GM12878 (cell line): ENCODE measurements at regions not wholly inside any gene's neighbourhood (a gene's known extent, or its start where the extent isn't known, plus 50 kb on each side); places are given as distances from the start of the nearest gene placed in this dataset.

Experiments used
- ATAC-seq: fragments of 200-7000 bp; cut with Tn5 transposase; 3 replicates; pipeline ENCODE4 v1.9.1; 2020; ENCODE audit warnings: mild to moderate bottlenecking, moderate library complexity
- BruUV-seq: library from RNA; stranded (reverse); fragments of 400-500 nt; replicated peaks from 2 replicates; lab custom pipeline; 2021; lab: Mats Ljungman, UMichigan
- CTCF ChIA-PET: fragments of 300-600 bp; sonication (Branson Sonifier 250); formaldehyde crosslinking; extraction: SDS; loops from one replicate; lab custom pipeline; 2021; ENCODE audit warnings: inconsistent platforms; lab: Yijun Ruan, JAX
- POLR2A ChIA-PET: fragments of 350-600 bp; formaldehyde crosslinking; extraction: SDS; loops from one replicate; lab custom pipeline; 2021; ENCODE audit warnings: inconsistent platforms; lab: Charles Lee
- RAD21 ChIA-PET: fragments of 300-600 bp; sonication (Branson Sonifier 250); formaldehyde crosslinking; loops from one replicate; lab custom pipeline; 2023; ENCODE audit warnings: antibody characterized with exemption; ENCODE audit not compliant: unreplicated experiment; lab: Charles Lee
- SMC1A ChIA-PET: fragments of 300-600 bp; sonication (Branson Sonifier 250); formaldehyde crosslinking; loops from one replicate; lab custom pipeline; 2023; ENCODE audit not compliant: unreplicated experiment, uncharacterized antibody; lab: Charles Lee
- DNase-seq: peaks from one replicate; pipeline ENCODE4 v3.0.0-alpha.2; 2011; ENCODE audit warnings: low read depth, low spot score
- FAIRE-seq: peaks from 3 replicates; lab custom pipeline; 2011; peaks lifted over from hg19 to GRCh38; lab: Jason Lieb, UNC
- H2AFZ ChIP-seq: 2 replicates; pipeline ENCODE4 v1.6.0; 2011; ENCODE audit warnings: low read depth, low read length, control low read depth; ENCODE audit not compliant: control insufficient read depth
- H3K27ac ChIP-seq: 2 replicates; pipeline ENCODE4 v1.5.1; 2011; ENCODE audit warnings: control low read depth; ENCODE audit not compliant: control insufficient read depth, insufficient read depth
- H3K27me3 ChIP-seq, 2 experiments: replicated peaks in 1 of 2; 2 replicates each; pipeline versions ENCODE4 v1.6.0 to v1.6.1; 2011; ENCODE audit warnings: low read length in 1 of 2; ENCODE audit not compliant: control insufficient read depth in 2 of 2, insufficient read depth in 2 of 2
- H3K36me3 ChIP-seq, 2 experiments: 2 replicates each; pipeline ENCODE4 v1.5.1; 2011; ENCODE audit warnings: low read length in 1 of 2; ENCODE audit not compliant: control insufficient read depth in 2 of 2, insufficient read depth in 2 of 2
- H3K4me1 ChIP-seq: 2 replicates; pipeline ENCODE4 v1.6.1; 2011; ENCODE audit warnings: mild to moderate bottlenecking, low read length, moderate library complexity, mixed read lengths; ENCODE audit not compliant: control insufficient read depth, insufficient read depth
- H3K4me2 ChIP-seq: 2 replicates; pipeline ENCODE4 v1.6.0; 2011; ENCODE audit warnings: control low read depth; ENCODE audit not compliant: control insufficient read depth, insufficient read depth
- H3K4me3 ChIP-seq: fragments of 200-600 bp; sonication (generic); 2 replicates; pipeline ENCODE4 v1.5.1; 2016
- H3K79me2 ChIP-seq: 2 replicates; pipeline ENCODE4 v1.6.0; 2011; ENCODE audit warnings: low read length; ENCODE audit not compliant: control insufficient read depth, insufficient read depth
- H3K9ac ChIP-seq: 2 replicates; pipeline ENCODE4 v1.8.0; 2011; ENCODE audit warnings: low read length, control low read depth, mixed read lengths; ENCODE audit not compliant: control insufficient read depth, insufficient read depth
- H3K9me3 ChIP-seq: replicated peaks from 3 replicates; pipeline ENCODE4 v1.5.1; 2011; ENCODE audit warnings: mild to moderate bottlenecking, low read length; ENCODE audit not compliant: control insufficient read depth, insufficient read depth
- H4K20me1 ChIP-seq: 2 replicates; pipeline ENCODE4 v1.6.0; 2011; ENCODE audit not compliant: control insufficient read depth, insufficient read depth
- BRCA1 ChIP-seq: IDR thresholded peaks from 2 replicates; pipeline ENCODE4 v1.6.1; 2011; ENCODE audit warnings: low read depth, low read length, improper control_type of control experiment
- GABPA ChIP-seq: IDR thresholded peaks from 2 replicates; pipeline ENCODE4 v1.6.1; 2014; ENCODE audit warnings: antibody characterized with exemption, low read depth, mild to moderate bottlenecking, inconsistent platforms
- HDGF ChIP-seq: fragments of 450-650 bp; IDR thresholded peaks from 2 replicates; pipeline ENCODE4 v1.6.1; 2016; ENCODE audit warnings: antibody characterized with exemption
- KLF5 ChIP-seq: fragments of 450-650 bp; IDR thresholded peaks from 2 replicates; pipeline ENCODE4 v1.6.1; 2014; ENCODE audit warnings: mild to moderate bottlenecking; ENCODE audit not compliant: partially characterized antibody
- MAX ChIP-seq: IDR thresholded peaks from 2 replicates; pipeline ENCODE4 v1.6.1; 2012; ENCODE audit warnings: low read depth, low read length, improper control_type of control experiment
- NKRF ChIP-seq: fragments of 450-650 bp; conservative IDR thresholded peaks from 2 replicates; pipeline ENCODE4 v1.6.1; 2017; ENCODE audit warnings: mild to moderate bottlenecking, moderate library complexity
- PML ChIP-seq: IDR thresholded peaks from 2 replicates; pipeline ENCODE4 v1.6.1; 2012; ENCODE audit warnings: low read length, inconsistent platforms
- POU2F2 ChIP-seq: IDR thresholded peaks from 3 replicates; pipeline ENCODE4 v1.6.1; 2011; ENCODE audit warnings: low read depth, mild to moderate bottlenecking, low read length, borderline replicate concordance
- REST ChIP-seq: IDR thresholded peaks from 2 replicates; pipeline ENCODE4 v1.6.1; 2012; ENCODE audit warnings: mild to moderate bottlenecking, low read depth, low read length
- RUNX3 ChIP-seq: IDR thresholded peaks from 2 replicates; pipeline ENCODE4 v1.6.1; 2012; ENCODE audit warnings: low read length, inconsistent platforms
- SREBF2 ChIP-seq: IDR thresholded peaks from 2 replicates; pipeline ENCODE4 v1.6.1; 2012; ENCODE audit warnings: mild to moderate bottlenecking, low read length
- STAT1 ChIP-seq: fragments of 450-650 bp; conservative IDR thresholded peaks from 2 replicates; pipeline ENCODE4 v1.6.1; 2014; ENCODE audit warnings: antibody characterized with exemption, mild to moderate bottlenecking
- SUPT20H ChIP-seq: IDR thresholded peaks from 2 replicates; pipeline ENCODE4 v1.6.1; 2011; ENCODE audit warnings: low read depth, mild to moderate bottlenecking, low read length, moderate library complexity, borderline replicate concordance; ENCODE audit not compliant: control insufficient read depth
- TCF12 ChIP-seq: IDR thresholded peaks from 2 replicates; pipeline ENCODE4 v1.6.1; 2011; ENCODE audit warnings: low read depth, mild to moderate bottlenecking, low read length
- ZSCAN29 ChIP-seq: fragments of 450-650 bp; IDR thresholded peaks from 2 replicates; pipeline ENCODE4 v1.6.1; 2017; ENCODE audit warnings: mild to moderate bottlenecking, moderate library complexity
- WGBS: methylation state at CpG from one replicate; pipeline ENCODE4 v1.1.6; 2016; ENCODE audit warnings: low lambda C conversion rate; ENCODE audit not compliant: insufficient replicate concordance, insufficient coverage; ENCODE audit errors: missing lambda C conversion rate; 5-methylcytosine and 5-hydroxymethylcytosine counted together
- in situ Hi-C: fragments of 300-500 bp; cut with MboI; formaldehyde crosslinking; loops from 9 replicates; pipeline ENCODE4 v1.14.3; 2018; ENCODE audit warnings: mixed read lengths
- intact Hi-C: fragments of 100-400 bp; cut with micrococcal nuclease; formaldehyde crosslinking; loops from one replicate; pipeline ENCODE4 v1.14.2; 2022; ENCODE audit not compliant: unreplicated experiment
- TF ChIP-seq, protein P1 (sequence below): IDR thresholded peaks from 2 replicates; pipeline ENCODE4 v1.6.1; 2011; ENCODE audit warnings: borderline replicate concordance, low read depth, mild to moderate bottlenecking, moderate library complexity, low read length; ENCODE audit not compliant: insufficient read depth, poor library complexity, severe bottlenecking
- TF ChIP-seq, protein P2 (sequence below): fragments of 450-650 bp; IDR thresholded peaks from 2 replicates; pipeline ENCODE4 v1.6.1; 2014; ENCODE audit warnings: mild to moderate bottlenecking

- intact Hi-C loops (no loop called here), in situ Hi-C loops (no loop called here)
- Histone ChIP-seq H3K27me3 (no peaks in the 10 kb centered on the region), H3K4me2 (no peak overlapping the region), H3K36me3 (no peaks in the 10 kb centered on the region), H3K27ac (no peak overlapping the region), H2AFZ (no peak overlapping the region), H3K79me2 (no peaks in the 10 kb centered on the region), H3K4me1 (no peaks in the 10 kb centered on the region), H3K4me3 (no peak overlapping the region), H3K9ac (no peak overlapping the region), H3K9me3 (no peaks in the 10 kb centered on the region), H4K20me1 (no peaks in the 10 kb centered on the region)
- FAIRE-seq, result no peak
- SMC1A ChIA-PET, result interaction anchor here (0.8 to 1.2 kb wide), 2 partner anchors 13 to 17 kb away, joined by 3 read pairs; no protein-coding TSS in a partner anchor
- no peak for ATAC-seq
- no peak for DNase-seq
- CTCF ChIA-PET, result interaction anchor here (0.7 kb wide), 1 partner anchor 252 kb away, joined by 3 read pairs; no protein-coding TSS in a partner anchor
- POLR2A ChIA-PET, result interaction anchor here (0.5 kb wide), 1 partner anchor 951 kb away, joined by 9 read pairs; no protein-coding TSS in a partner anchor
- RAD21 ChIA-PET, result no interaction called here
- no peak for TF ChIP-seq GABPA
- TF ChIP-seq BRCA1, result no peak
- no peak for TF ChIP-seq ZSCAN29
- no peak for TF ChIP-seq POU2F2
- TF ChIP-seq STAT1, result no peak
- TF ChIP-seq TCF12, result no peak
- TF ChIP-seq PML, result no peak
- TF ChIP-seq HDGF, result no peak
- no peak for TF ChIP-seq SREBF2
- no peak for TF ChIP-seq REST
- TF ChIP-seq, protein P1, sequence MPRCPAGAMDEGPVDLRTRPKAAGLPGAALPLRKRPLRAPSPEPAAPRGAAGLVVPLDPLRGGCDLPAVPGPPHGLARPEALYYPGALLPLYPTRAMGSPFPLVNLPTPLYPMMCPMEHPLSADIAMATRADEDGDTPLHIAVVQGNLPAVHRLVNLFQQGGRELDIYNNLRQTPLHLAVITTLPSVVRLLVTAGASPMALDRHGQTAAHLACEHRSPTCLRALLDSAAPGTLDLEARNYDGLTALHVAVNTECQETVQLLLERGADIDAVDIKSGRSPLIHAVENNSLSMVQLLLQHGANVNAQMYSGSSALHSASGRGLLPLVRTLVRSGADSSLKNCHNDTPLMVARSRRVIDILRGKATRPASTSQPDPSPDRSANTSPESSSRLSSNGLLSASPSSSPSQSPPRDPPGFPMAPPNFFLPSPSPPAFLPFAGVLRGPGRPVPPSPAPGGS, result no peak
- TF ChIP-seq RUNX3, result no peak
- TF ChIP-seq SUPT20H, result no peak
- TF ChIP-seq NKRF, result no peak
- no peak for TF ChIP-seq KLF5
- TF ChIP-seq, protein P2, sequence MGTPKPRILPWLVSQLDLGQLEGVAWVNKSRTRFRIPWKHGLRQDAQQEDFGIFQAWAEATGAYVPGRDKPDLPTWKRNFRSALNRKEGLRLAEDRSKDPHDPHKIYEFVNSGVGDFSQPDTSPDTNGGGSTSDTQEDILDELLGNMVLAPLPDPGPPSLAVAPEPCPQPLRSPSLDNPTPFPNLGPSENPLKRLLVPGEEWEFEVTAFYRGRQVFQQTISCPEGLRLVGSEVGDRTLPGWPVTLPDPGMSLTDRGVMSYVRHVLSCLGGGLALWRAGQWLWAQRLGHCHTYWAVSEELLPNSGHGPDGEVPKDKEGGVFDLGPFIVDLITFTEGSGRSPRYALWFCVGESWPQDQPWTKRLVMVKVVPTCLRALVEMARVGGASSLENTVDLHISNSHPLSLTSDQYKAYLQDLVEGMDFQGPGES, result no peak
- no peak for TF ChIP-seq MAX
- WGBS, result 25% methylated on average over 4 of the region's 4 CpGs
- BruUV-seq, result no TSS peak
Observed at GRCh38 chr12:76276499-76277151, 71.6 kb downstream of the BBS10 start.
